Smooth muscle cell (in vitro differentiated cells): ENCODE measurements at regions not wholly inside any gene's neighbourhood (a gene's known extent, or its start where the extent isn't known, plus 50 kb on each side); places are given as distances from the start of the nearest gene placed in this dataset.

Source experiments
- DNase-seq: peaks from one replicate; lab custom pipeline; 2025; ENCODE audit not compliant: unreplicated experiment; lab: John Stamatoyannopoulos, UW
- H2AFZ ChIP-seq: fragments of 200-600 bp; sonication (generic); 2 replicates; pipeline ENCODE4 v1.6.0; 2016; ENCODE audit warnings: antibody characterized with exemption, low read depth, mild to moderate bottlenecking
- H3F3A ChIP-seq: fragments of 200-600 bp; sonication (generic); 2 replicates; pipeline ENCODE4 v1.6.0; 2017; ENCODE audit warnings: antibody characterized with exemption, low read depth
- H3K27ac ChIP-seq: fragments of 200-600 bp; sonication (generic); 2 replicates; pipeline ENCODE4 v1.5.1; 2016; ENCODE audit warnings: low read depth, mild to moderate bottlenecking
- H3K27me3 ChIP-seq: fragments of 200-600 bp; sonication (generic); 2 replicates; pipeline ENCODE4 v1.6.1; 2016; ENCODE audit warnings: low read depth, mild to moderate bottlenecking
- H3K36me3 ChIP-seq: fragments of 200-600 bp; sonication (generic); 2 replicates; pipeline ENCODE4 v1.5.1; 2016; ENCODE audit warnings: low read depth
- H3K4me1 ChIP-seq: fragments of 200-600 bp; sonication (generic); 2 replicates; pipeline ENCODE4 v1.5.1; 2016; ENCODE audit warnings: low read depth
- H3K4me2 ChIP-seq: fragments of 200-600 bp; sonication (generic); 2 replicates; pipeline ENCODE4 v1.6.0; 2016; ENCODE audit warnings: mild to moderate bottlenecking
- H3K4me3 ChIP-seq: fragments of 200-600 bp; sonication (generic); 2 replicates; pipeline ENCODE4 v1.5.1; 2016; ENCODE audit warnings: mild to moderate bottlenecking
- H3K79me2 ChIP-seq: fragments of 200-600 bp; sonication (generic); 2 replicates; pipeline ENCODE4 v1.6.0; 2016; ENCODE audit warnings: low read depth, mild to moderate bottlenecking
- H3K9ac ChIP-seq: fragments of 200-600 bp; sonication (generic); 2 replicates; pipeline ENCODE4 v1.6.0; 2016; ENCODE audit warnings: low read depth
- H3K9me3 ChIP-seq: fragments of 200-600 bp; sonication (generic); replicated peaks from 2 replicates; pipeline ENCODE4 v1.5.1; 2016; ENCODE audit warnings: low read depth
- H4K20me1 ChIP-seq: fragments of 200-600 bp; sonication (generic); 2 replicates; pipeline ENCODE4 v1.6.0; 2016; ENCODE audit warnings: low read depth
- WGBS: methylation state at CpG from one replicate; pipeline ENCODE4 v1.1.7; 2016; ENCODE audit warnings: low lambda C conversion rate; 5-methylcytosine and 5-hydroxymethylcytosine counted together
- TF ChIP-seq, protein P1 (sequence below): fragments of 200-600 bp; sonication (generic); IDR thresholded peaks from 2 replicates; pipeline ENCODE4 v1.5.1; 2017; ENCODE audit warnings: borderline replicate concordance, mild to moderate bottlenecking, antibody characterized with exemption; ENCODE audit not compliant: insufficient read depth, poor library complexity, severe bottlenecking

DNA sequence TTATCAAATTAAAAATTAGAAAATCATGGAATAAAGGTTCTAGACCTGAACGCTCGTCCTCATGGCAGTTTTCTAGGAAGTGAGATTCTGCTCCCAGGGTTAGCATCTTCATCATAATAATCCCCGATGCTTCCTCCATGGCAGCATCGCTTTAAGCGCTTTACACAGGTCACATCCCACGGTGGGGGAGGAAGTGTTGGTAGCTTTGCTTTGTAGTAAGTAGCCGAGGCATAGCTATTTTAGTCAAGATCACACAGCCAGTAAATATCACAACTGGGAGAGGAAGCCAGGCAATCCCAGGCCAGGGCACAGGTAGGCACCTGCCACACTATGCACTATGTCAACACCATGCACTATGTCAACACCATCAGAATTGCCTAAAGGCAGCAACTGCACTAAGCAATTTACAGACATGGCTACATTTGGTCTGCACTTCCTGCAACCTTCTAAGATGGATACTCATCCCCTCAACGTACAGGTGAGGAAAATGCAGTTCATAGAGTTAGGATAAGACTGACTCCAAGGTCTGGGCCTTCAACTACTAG lies 205.5 kb downstream of the FBXO15 start:
- TF ChIP-seq, protein P1, sequence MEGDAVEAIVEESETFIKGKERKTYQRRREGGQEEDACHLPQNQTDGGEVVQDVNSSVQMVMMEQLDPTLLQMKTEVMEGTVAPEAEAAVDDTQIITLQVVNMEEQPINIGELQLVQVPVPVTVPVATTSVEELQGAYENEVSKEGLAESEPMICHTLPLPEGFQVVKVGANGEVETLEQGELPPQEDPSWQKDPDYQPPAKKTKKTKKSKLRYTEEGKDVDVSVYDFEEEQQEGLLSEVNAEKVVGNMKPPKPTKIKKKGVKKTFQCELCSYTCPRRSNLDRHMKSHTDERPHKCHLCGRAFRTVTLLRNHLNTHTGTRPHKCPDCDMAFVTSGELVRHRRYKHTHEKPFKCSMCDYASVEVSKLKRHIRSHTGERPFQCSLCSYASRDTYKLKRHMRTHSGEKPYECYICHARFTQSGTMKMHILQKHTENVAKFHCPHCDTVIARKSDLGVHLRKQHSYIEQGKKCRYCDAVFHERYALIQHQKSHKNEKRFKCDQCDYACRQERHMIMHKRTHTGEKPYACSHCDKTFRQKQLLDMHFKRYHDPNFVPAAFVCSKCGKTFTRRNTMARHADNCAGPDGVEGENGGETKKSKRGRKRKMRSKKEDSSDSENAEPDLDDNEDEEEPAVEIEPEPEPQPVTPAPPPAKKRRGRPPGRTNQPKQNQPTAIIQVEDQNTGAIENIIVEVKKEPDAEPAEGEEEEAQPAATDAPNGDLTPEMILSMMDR: no peak
- Histone ChIP-seq H4K20me1 (no peaks in the 10 kb centered on the region), H3K9ac (no peak overlapping the region), H3K4me2 (no peak overlapping the region), H3K79me2 (no peaks in the 10 kb centered on the region), H3K36me3 (no peaks in the 10 kb centered on the region), H3K27ac (no peak overlapping the region), H2AFZ (no peak overlapping the region), H3F3A (no peaks in the 10 kb centered on the region), H3K9me3 (no peaks in the 10 kb centered on the region), H3K4me1 (no peaks in the 10 kb centered on the region), H3K27me3 (no peaks in the 10 kb centered on the region), H3K4me3 (no peak overlapping the region)
- no peak for DNase-seq
- 92% methylated on average over 8 of the region's 8 CpGs for WGBS

DNA sequence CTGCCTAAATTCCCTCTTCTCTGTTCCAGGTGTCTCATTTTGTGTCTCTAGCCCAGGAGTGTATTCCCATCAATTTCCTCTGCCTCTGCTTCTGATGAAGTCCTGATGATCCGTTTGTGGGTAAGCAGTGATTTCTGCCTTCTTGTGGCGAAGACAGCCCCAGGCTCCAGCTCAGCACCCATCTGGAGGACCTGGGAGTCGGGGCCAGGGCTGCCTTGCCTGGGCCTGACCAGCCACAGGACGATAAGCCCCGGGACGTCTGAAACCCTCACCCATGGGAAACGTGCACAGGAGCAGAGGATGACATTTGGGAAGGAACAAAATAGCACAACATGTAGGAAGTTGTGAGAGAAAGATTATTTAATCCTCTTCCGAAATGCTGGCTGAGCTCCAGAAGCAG lies 206.9 kb downstream of the FBXO15 start:
- H3F3A ChIP-seq: no peaks in the 10 kb centered on the region
- no peak overlapping the region for H3K4me2 ChIP-seq
- no peaks in the 10 kb centered on the region for H3K36me3 ChIP-seq
- no peaks in the 10 kb centered on the region for H3K27me3 ChIP-seq
- no peak overlapping the region for H3K4me3 ChIP-seq
- no peaks in the 10 kb centered on the region for H3K4me1 ChIP-seq
- 88% methylated on average over 8 of the region's 8 CpGs for WGBS
- H2AFZ ChIP-seq: no peak overlapping the region
- no peaks in the 10 kb centered on the region for H4K20me1 ChIP-seq
- no peaks in the 10 kb centered on the region for H3K9me3 ChIP-seq
- H3K27ac ChIP-seq: no peak overlapping the region
- DNase-seq: no peak
- H3K9ac ChIP-seq: no peak overlapping the region
- TF ChIP-seq, protein P1: no peak
- H3K79me2 ChIP-seq: no peaks in the 10 kb centered on the region

DNA sequence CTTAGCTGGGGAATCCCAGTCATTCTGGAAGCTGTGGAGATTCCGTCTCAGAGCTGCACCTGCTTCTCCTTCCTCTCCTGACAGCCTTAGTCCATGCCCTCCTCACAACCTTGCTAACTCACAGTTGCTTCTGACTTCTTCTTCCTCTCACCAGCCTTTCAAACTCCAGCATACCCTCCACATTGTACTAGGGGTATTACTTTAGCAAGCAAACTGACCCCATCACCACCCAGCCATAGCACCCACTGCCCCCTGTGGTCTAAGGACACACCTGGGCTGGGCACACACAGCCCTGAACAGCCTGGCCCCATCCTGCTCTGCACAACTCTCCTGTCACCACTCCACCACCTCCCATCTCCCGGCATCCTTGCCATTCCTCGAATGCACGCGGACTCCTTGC lies 208.2 kb downstream of the FBXO15 start:
- Histone ChIP-seq H3K9ac (no peak overlapping the region), H3K79me2 (no peaks in the 10 kb centered on the region), H3F3A (no peaks in the 10 kb centered on the region), H3K4me1 (no peaks in the 10 kb centered on the region), H3K27ac (no peak overlapping the region), H2AFZ (no peak overlapping the region), H4K20me1 (no peaks in the 10 kb centered on the region), H3K27me3 (no peaks in the 10 kb centered on the region), H3K9me3 (no peaks in the 10 kb centered on the region), H3K4me3 (no peak overlapping the region), H3K36me3 (no peaks in the 10 kb centered on the region), H3K4me2 (no peak overlapping the region)
- WGBS: 95% methylated on average over 5 of the region's 5 CpGs
- TF ChIP-seq, protein P1: no peak
- no peak for DNase-seq

DNA sequence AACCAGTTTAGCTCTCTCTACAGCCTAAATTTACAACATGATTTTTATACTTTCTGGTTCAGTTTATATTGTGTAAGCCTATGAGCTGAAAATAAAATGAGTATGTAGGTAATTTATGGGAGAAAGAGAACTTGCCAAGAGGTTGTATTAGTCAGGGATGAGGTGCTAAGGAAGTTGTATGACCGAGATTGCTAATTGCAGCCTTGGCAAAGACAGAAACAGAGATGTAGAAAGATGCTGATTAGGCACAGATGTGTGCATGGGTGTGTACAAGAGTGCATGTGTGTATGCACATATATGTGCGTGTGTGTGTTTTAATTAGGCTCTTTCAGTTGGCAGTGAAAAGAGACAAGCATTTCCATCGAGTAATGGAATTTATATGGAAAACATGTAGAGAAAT lies 213.9 kb downstream of the FBXO15 start:
- WGBS: 88% methylated on average over 3 of the region's 3 CpGs
- Histone ChIP-seq H3K4me1 (no peaks in the 10 kb centered on the region), H3F3A (no peaks in the 10 kb centered on the region), H3K9me3 (no peaks in the 10 kb centered on the region), H3K4me2 (no peak overlapping the region), H3K4me3 (no peak overlapping the region), H3K36me3 (no peaks in the 10 kb centered on the region), H2AFZ (no peak overlapping the region), H3K27ac (no peak overlapping the region), H3K79me2 (no peaks in the 10 kb centered on the region), H3K27me3 (no peaks in the 10 kb centered on the region), H3K9ac (no peak overlapping the region), H4K20me1 (no peaks in the 10 kb centered on the region)
- no peak for DNase-seq
- TF ChIP-seq, protein P1: no peak
